ENCODE measurements at regions not wholly inside any gene's neighbourhood (a gene's known extent, or its start where the extent isn't known, plus 50 kb on each side); places are given as distances from the start of the nearest gene placed in this dataset.

- H3K4me3 ChIP-seq (ENCODE audit: low read depth, low read length), result no peak overlapping the region
- no peak for DNase-seq (ENCODE audit: low read depth, low spot score)
- POLR2A ChIA-PET, result no interaction called here
- CTCF ChIA-PET, result no interaction called here
- TF ChIP-seq CTCF (IDR thresholded peaks at IDR 0.05; ENCODE audit: insufficient read depth, low read length, missing control alignments), result no peak
These were observed 245.2 kb upstream of the MAF start for GRCh38 chr16:79845734-79846135.

GRCh38 chr16:79845033-79845733, 244.6 kb upstream of the MAF start:
- no peak overlapping the region for H3K4me3 ChIP-seq (ENCODE audit: low read depth, low read length)

GRCh38 chr16:79844603-79845002, 244.1 kb upstream of the MAF start:
- TF ChIP-seq CTCF (IDR thresholded peaks at IDR 0.05; ENCODE audit: insufficient read depth, low read length, missing control alignments), result no peak
- no peak for DNase-seq (ENCODE audit: low read depth, low spot score)
- POLR2A ChIA-PET, result no interaction called here
- no peak overlapping the region for H3K4me3 ChIP-seq (ENCODE audit: low read depth, low read length)
- CTCF ChIA-PET, result no interaction called here

More at GRCh38 chr16:79845033-79845733, 244.6 kb upstream of the MAF start:
- POLR2A ChIA-PET, result no interaction called here
- no peak for DNase-seq (ENCODE audit: low read depth, low spot score)
- no peak for TF ChIP-seq CTCF (IDR thresholded peaks at IDR 0.05; ENCODE audit: insufficient read depth, low read length, missing control alignments)
- CTCF ChIA-PET, result no interaction called here

- DNase-seq (ENCODE audit: low read depth, low spot score), result no peak
- ChIA-PET CTCF (no interaction called here), POLR2A (no interaction called here)
- H3K4me3 ChIP-seq (ENCODE audit: low read depth, low read length), result no peak overlapping the region
- TF ChIP-seq CTCF (IDR thresholded peaks at IDR 0.05; ENCODE audit: insufficient read depth, low read length, missing control alignments), result no peak
These were observed 243.1 kb upstream of the MAF start for GRCh38 chr16:79843631-79844043.

- H3K4me3 ChIP-seq (ENCODE audit: low read depth, low read length), result no peak overlapping the region
- no peak for DNase-seq (ENCODE audit: low read depth, low spot score)
- ChIA-PET CTCF (no interaction called here), POLR2A (no interaction called here)
- no peak for TF ChIP-seq CTCF (IDR thresholded peaks at IDR 0.05; ENCODE audit: insufficient read depth, low read length, missing control alignments)
These were observed 242.6 kb upstream of the MAF start for GRCh38 chr16:79843145-79843544.

- POLR2A ChIA-PET, result no interaction called here
- no peak overlapping the region for H3K4me3 ChIP-seq (ENCODE audit: low read depth, low read length)
- TF ChIP-seq CTCF (IDR thresholded peaks at IDR 0.05; ENCODE audit: insufficient read depth, low read length, missing control alignments), result no peak
- CTCF ChIA-PET, result no interaction called here
- DNase-seq (ENCODE audit: low read depth, low spot score), result no peak
These were observed 241.7 kb upstream of the MAF start for GRCh38 chr16:79842197-79842596.

All from AG04449 (cell line).